GM23338 (cell line): ENCODE measurements at regions not wholly inside any gene's neighbourhood (a gene's known extent, or its start where the extent isn't known, plus 50 kb on each side); places are given as distances from the start of the nearest gene placed in this dataset.

ENCODE experiments used
- ATAC-seq: fragments of 200-7000 bp; cut with Tn5 transposase; 3 replicates; pipeline ENCODE4 v1.9.1; 2020
- DNase-seq: peaks from one replicate; pipeline ENCODE4 v3.0.0-alpha.2; 2015; ENCODE audit warnings: low spot score
- H2AFZ ChIP-seq: fragments of 200-600 bp; sonication (generic); 2 replicates; pipeline ENCODE4 v1.8.0; 2016; ENCODE audit warnings: antibody characterized with exemption, mild to moderate bottlenecking, moderate library complexity
- H3F3A ChIP-seq: fragments of 200-600 bp; sonication (generic); replicated peaks from 2 replicates; pipeline ENCODE4 v1.8.0; 2017; ENCODE audit warnings: antibody characterized with exemption, mixed run types, low read depth
- H3K27ac ChIP-seq: fragments of 200-600 bp; sonication (generic); 2 replicates; pipeline ENCODE4 v1.6.1; 2016; ENCODE audit warnings: low read depth
- H3K27me3 ChIP-seq: fragments of 200-600 bp; sonication (generic); 2 replicates; pipeline ENCODE4 v1.8.0; 2016; ENCODE audit warnings: mild to moderate bottlenecking, mixed run types, moderate library complexity; ENCODE audit not compliant: insufficient read depth
- H3K36me3 ChIP-seq: fragments of 200-600 bp; sonication (generic); 2 replicates; pipeline ENCODE4 v1.8.0; 2016; ENCODE audit warnings: mild to moderate bottlenecking; ENCODE audit not compliant: insufficient read depth
- H3K4me1 ChIP-seq: fragments of 200-600 bp; sonication (generic); 2 replicates; pipeline ENCODE4 v1.8.0; 2016; ENCODE audit warnings: mild to moderate bottlenecking, moderate library complexity; ENCODE audit not compliant: insufficient read depth
- H3K4me2 ChIP-seq: fragments of 200-600 bp; sonication (generic); 2 replicates; pipeline ENCODE4 v1.7.1; 2017; ENCODE audit warnings: mixed run types
- H3K4me3 ChIP-seq: fragments of 200-600 bp; sonication (generic); 2 replicates; pipeline ENCODE4 v1.6.1; 2016; ENCODE audit warnings: mixed run types
- H3K79me2 ChIP-seq: fragments of 200-600 bp; sonication (generic); replicated peaks from 2 replicates; pipeline ENCODE4 v1.8.0; 2017; ENCODE audit warnings: mild to moderate bottlenecking; ENCODE audit not compliant: insufficient read depth
- H3K9me2 ChIP-seq: fragments of 200-600 bp; sonication (generic); 2 replicates; pipeline ENCODE4 v1.8.0; 2017; ENCODE audit not compliant: insufficient read depth
- H4K20me1 ChIP-seq: fragments of 200-600 bp; sonication (generic); replicated peaks from 2 replicates; pipeline ENCODE4 v1.8.0; 2017; ENCODE audit warnings: mild to moderate bottlenecking; ENCODE audit not compliant: insufficient read depth
- H3K27ac Mint-ChIP-seq: 2 replicates; pipeline ENCODE4 v1.8.0; 2020; ENCODE audit warnings: inconsistent platforms, mild to moderate bottlenecking, moderate library complexity, mixed read lengths
- H3K27me3 Mint-ChIP-seq: 3 replicates; pipeline ENCODE4 v1.8.0; 2022; ENCODE audit warnings: low read depth, mild to moderate bottlenecking, moderate library complexity, mixed read lengths, inconsistent platforms; ENCODE audit not compliant: insufficient read depth, poor library complexity
- H3K36me3 Mint-ChIP-seq: 3 replicates; pipeline ENCODE4 v1.8.0; 2021; ENCODE audit warnings: low read depth, mild to moderate bottlenecking, inconsistent platforms, moderate library complexity, mixed read lengths
- H3K4me1 Mint-ChIP-seq: 3 replicates; pipeline ENCODE4 v1.8.0; 2020; ENCODE audit warnings: mild to moderate bottlenecking, inconsistent platforms, mixed read lengths
- H3K4me3 Mint-ChIP-seq: 3 replicates; pipeline ENCODE4 v1.8.0; 2021; ENCODE audit warnings: moderate library complexity, mild to moderate bottlenecking, inconsistent platforms, mixed read lengths
- H3K9me3 Mint-ChIP-seq: 3 replicates; pipeline ENCODE4 v1.8.0; 2020; ENCODE audit warnings: moderate library complexity, mild to moderate bottlenecking, inconsistent platforms, mixed read lengths
- CREB1 ChIP-seq: fragments of 250-450 bp; sonication (Bioruptor Pico); IDR thresholded peaks from 2 replicates; pipeline ENCODE4 v1.5.0; 2020; ENCODE audit warnings: low read depth, mild to moderate bottlenecking, moderate library complexity
- EZH2 ChIP-seq: fragments of 200-600 bp; sonication (generic); IDR thresholded peaks from one replicate; pipeline ENCODE4 v1.8.0; 2017; ENCODE audit warnings: antibody characterized with exemption, mild to moderate bottlenecking, low read depth; ENCODE audit not compliant: unreplicated experiment
- EZH2phosphoT487 ChIP-seq: fragments of 200-600 bp; sonication (generic); IDR thresholded peaks from one replicate; pipeline ENCODE4 v1.8.1; 2018; ENCODE audit warnings: antibody characterized with exemption; ENCODE audit not compliant: unreplicated experiment
- JUNB ChIP-seq: IDR thresholded peaks from one replicate; pipeline ENCODE4 v1.6.1; 2016; ENCODE audit warnings: antibody characterized with exemption; ENCODE audit not compliant: unreplicated experiment
- NANOG ChIP-seq: IDR thresholded peaks from 2 replicates; pipeline ENCODE4 v1.6.1; 2016; ENCODE audit warnings: antibody characterized with exemption, borderline replicate concordance
- POLR2AphosphoS5 ChIP-seq: IDR thresholded peaks from 2 replicates; pipeline ENCODE4 v1.6.1; 2016; ENCODE audit warnings: antibody characterized with exemption, low read depth
- REST ChIP-seq: IDR thresholded peaks from one replicate; pipeline ENCODE4 v1.6.1; 2018; ENCODE audit warnings: antibody characterized with exemption; ENCODE audit not compliant: unreplicated experiment
- STAT1 ChIP-seq: IDR thresholded peaks from one replicate; pipeline ENCODE4 v1.6.1; 2016; ENCODE audit warnings: antibody characterized with exemption; ENCODE audit not compliant: unreplicated experiment
- ZNF114 ChIP-seq: fragments of 250-450 bp; sonication (Bioruptor Pico); IDR thresholded peaks from 2 replicates; pipeline ENCODE4 v1.5.0; 2020; ENCODE audit warnings: mild to moderate bottlenecking, moderate library complexity
- ZNF331 ChIP-seq: fragments of 250-450 bp; sonication (Bioruptor Pico); IDR thresholded peaks from 2 replicates; pipeline ENCODE4 v1.5.0; 2020; ENCODE audit warnings: low read depth, mild to moderate bottlenecking, moderate library complexity
- TF ChIP-seq, protein P1 (sequence below): fragments of 250-450 bp; sonication (Bioruptor Pico); IDR thresholded peaks from 2 replicates; pipeline ENCODE4 v1.5.0; 2020; ENCODE audit warnings: mild to moderate bottlenecking, moderate library complexity
- TF ChIP-seq, protein P2 (sequence below), 2 experiments: fragments of 200-600 bp in 1 of 2; sonication (generic) in 1 of 2; conservative IDR thresholded peaks; 2 replicates each; pipeline versions ENCODE4 v1.5.1 to v1.6.1; 2016 to 2017; ENCODE audit warnings: antibody characterized with exemption in 2 of 2, low read depth in 2 of 2, mild to moderate bottlenecking in 2 of 2, moderate library complexity in 1 of 2

GRCh38 chr5:96609369-96609768, 52.8 kb upstream of the CAST start:
- TF ChIP-seq ZNF331 (no peak), STAT1 (no peak), REST (no peak), POLR2AphosphoS5 (no peak), NANOG (no peak), JUNB (no peak), CREB1 (CRISPR knock-in tag) (no peak), ZNF114 (CRISPR knock-in tag) (no peak), EZH2 (no peak), EZH2phosphoT487 (no peak)
- TF ChIP-seq, protein P1, sequence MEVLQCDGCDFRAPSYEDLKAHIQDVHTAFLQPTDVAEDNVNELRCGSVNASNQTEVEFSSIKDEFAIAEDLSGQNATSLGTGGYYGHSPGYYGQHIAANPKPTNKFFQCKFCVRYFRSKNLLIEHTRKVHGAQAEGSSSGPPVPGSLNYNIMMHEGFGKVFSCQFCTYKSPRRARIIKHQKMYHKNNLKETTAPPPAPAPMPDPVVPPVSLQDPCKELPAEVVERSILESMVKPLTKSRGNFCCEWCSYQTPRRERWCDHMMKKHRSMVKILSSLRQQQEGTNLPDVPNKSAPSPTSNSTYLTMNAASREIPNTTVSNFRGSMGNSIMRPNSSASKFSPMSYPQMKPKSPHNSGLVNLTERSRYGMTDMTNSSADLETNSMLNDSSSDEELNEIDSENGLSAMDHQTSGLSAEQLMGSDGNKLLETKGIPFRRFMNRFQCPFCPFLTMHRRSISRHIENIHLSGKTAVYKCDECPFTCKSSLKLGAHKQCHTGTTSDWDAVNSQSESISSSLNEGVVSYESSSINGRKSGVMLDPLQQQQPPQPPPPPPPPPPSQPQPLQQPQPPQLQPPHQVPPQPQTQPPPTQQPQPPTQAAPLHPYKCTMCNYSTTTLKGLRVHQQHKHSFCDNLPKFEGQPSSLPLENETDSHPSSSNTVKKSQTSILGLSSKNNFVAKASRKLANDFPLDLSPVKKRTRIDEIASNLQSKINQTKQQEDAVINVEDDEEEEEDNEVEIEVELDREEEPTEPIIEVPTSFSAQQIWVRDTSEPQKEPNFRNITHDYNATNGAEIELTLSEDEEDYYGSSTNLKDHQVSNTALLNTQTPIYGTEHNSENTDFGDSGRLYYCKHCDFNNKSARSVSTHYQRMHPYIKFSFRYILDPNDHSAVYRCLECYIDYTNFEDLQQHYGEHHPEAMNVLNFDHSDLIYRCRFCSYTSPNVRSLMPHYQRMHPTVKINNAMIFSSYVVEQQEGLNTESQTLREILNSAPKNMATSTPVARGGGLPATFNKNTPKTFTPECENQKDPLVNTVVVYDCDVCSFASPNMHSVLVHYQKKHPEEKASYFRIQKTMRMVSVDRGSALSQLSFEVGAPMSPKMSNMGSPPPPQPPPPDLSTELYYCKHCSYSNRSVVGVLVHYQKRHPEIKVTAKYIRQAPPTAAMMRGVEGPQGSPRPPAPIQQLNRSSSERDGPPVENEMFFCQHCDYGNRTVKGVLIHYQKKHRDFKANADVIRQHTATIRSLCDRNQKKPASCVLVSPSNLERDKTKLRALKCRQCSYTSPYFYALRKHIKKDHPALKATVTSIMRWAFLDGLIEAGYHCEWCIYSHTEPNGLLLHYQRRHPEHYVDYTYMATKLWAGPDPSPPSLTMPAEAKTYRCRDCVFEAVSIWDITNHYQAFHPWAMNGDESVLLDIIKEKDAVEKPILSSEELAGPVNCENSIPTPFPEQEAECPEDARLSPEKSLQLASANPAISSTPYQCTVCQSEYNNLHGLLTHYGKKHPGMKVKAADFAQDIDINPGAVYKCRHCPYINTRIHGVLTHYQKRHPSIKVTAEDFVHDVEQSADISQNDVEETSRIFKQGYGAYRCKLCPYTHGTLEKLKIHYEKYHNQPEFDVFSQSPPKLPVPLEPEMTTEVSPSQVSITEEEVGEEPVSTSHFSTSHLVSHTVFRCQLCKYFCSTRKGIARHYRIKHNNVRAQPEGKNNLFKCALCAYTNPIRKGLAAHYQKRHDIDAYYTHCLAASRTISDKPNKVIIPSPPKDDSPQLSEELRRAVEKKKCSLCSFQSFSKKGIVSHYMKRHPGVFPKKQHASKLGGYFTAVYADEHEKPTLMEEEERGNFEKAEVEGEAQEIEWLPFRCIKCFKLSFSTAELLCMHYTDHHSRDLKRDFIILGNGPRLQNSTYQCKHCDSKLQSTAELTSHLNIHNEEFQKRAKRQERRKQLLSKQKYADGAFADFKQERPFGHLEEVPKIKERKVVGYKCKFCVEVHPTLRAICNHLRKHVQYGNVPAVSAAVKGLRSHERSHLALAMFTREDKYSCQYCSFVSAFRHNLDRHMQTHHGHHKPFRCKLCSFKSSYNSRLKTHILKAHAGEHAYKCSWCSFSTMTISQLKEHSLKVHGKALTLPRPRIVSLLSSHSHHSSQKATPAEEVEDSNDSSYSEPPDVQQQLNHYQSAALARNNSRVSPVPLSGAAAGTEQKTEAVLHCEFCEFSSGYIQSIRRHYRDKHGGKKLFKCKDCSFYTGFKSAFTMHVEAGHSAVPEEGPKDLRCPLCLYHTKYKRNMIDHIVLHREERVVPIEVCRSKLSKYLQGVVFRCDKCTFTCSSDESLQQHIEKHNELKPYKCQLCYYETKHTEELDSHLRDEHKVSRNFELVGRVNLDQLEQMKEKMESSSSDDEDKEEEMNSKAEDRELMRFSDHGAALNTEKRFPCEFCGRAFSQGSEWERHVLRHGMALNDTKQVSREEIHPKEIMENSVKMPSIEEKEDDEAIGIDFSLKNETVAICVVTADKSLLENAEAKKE (CRISPR knock-in tag) = no peak
- TF ChIP-seq, protein P2, sequence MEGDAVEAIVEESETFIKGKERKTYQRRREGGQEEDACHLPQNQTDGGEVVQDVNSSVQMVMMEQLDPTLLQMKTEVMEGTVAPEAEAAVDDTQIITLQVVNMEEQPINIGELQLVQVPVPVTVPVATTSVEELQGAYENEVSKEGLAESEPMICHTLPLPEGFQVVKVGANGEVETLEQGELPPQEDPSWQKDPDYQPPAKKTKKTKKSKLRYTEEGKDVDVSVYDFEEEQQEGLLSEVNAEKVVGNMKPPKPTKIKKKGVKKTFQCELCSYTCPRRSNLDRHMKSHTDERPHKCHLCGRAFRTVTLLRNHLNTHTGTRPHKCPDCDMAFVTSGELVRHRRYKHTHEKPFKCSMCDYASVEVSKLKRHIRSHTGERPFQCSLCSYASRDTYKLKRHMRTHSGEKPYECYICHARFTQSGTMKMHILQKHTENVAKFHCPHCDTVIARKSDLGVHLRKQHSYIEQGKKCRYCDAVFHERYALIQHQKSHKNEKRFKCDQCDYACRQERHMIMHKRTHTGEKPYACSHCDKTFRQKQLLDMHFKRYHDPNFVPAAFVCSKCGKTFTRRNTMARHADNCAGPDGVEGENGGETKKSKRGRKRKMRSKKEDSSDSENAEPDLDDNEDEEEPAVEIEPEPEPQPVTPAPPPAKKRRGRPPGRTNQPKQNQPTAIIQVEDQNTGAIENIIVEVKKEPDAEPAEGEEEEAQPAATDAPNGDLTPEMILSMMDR (conservative IDR thresholded peaks at IDR 0.05; ENCODE audit: low read depth in 2 of 2) = no peak
- Histone ChIP-seq H3K4me3 (no peak overlapping the region), H2AFZ (no peak overlapping the region), H3K27me3 (no peaks in the 10 kb centered on the region), H3K27ac (no peak overlapping the region), H4K20me1 (no peaks in the 10 kb centered on the region), H3F3A (no peaks in the 10 kb centered on the region), H3K79me2 (no peaks in the 10 kb centered on the region), H3K4me2 (no peak overlapping the region), H3K4me1 (no peaks in the 10 kb centered on the region), H3K36me3 (no peaks in the 10 kb centered on the region), H3K9me2 (no peaks in the 10 kb centered on the region)
- no peak for DNase-seq
- H3K27ac Mint-ChIP-seq = no peak overlapping the region
- peaks cover 3% of the 10 kb centered on the region; the same call in 2 of the 3 replicates for H3K4me1 Mint-ChIP-seq
- H3K4me3 Mint-ChIP-seq = no peak overlapping the region
- no peaks in the 10 kb centered on the region; the same call in 2 of the 3 replicates for H3K9me3 Mint-ChIP-seq
- no peaks in the 10 kb centered on the region for H3K27me3 Mint-ChIP-seq
- ATAC-seq = no peak
- no peaks in the 10 kb centered on the region for H3K36me3 Mint-ChIP-seq
